ENCODE measurements at regions not wholly inside any gene's neighbourhood (a gene's known extent, or its start where the extent isn't known, plus 50 kb on each side); places are given as distances from the start of the nearest gene placed in this dataset.

DNA sequence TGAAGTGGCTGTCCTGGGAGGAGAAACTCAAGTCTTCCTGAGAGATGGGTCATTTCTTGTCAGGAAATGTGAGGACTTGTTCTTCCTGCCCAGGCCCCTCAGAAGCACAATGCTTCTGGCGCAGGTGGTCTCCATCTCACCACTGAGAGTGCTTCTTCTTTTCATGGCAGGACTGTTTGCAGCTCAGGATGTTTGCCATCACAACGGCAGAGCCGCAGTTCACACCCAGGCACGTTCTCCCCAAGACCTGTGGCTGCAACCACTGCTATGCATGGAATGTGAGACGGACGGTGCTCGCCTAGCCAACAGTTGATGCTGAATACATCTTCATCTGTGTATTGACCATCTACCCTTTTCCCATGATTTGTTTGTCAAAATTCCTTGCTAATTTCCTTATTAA, 216.3 kb downstream of the GADD45G start:
- TF ChIP-seq, protein P1, sequence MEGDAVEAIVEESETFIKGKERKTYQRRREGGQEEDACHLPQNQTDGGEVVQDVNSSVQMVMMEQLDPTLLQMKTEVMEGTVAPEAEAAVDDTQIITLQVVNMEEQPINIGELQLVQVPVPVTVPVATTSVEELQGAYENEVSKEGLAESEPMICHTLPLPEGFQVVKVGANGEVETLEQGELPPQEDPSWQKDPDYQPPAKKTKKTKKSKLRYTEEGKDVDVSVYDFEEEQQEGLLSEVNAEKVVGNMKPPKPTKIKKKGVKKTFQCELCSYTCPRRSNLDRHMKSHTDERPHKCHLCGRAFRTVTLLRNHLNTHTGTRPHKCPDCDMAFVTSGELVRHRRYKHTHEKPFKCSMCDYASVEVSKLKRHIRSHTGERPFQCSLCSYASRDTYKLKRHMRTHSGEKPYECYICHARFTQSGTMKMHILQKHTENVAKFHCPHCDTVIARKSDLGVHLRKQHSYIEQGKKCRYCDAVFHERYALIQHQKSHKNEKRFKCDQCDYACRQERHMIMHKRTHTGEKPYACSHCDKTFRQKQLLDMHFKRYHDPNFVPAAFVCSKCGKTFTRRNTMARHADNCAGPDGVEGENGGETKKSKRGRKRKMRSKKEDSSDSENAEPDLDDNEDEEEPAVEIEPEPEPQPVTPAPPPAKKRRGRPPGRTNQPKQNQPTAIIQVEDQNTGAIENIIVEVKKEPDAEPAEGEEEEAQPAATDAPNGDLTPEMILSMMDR (IDR thresholded peaks at IDR 0.05; ENCODE audit: control extremely low read depth in 1 of 3, insufficient read depth in 1 of 3, low read depth in 1 of 3, low read length in 3 of 3) = no peak
- TF ChIP-seq CHD7 (IDR thresholded peaks at IDR 0.05; ENCODE audit: insufficient replicate concordance, low read length) (no peak), EP300 (IDR thresholded peaks at IDR 0.05; ENCODE audit: borderline replicate concordance in 1 of 2, low read depth in 2 of 2, low read length in 2 of 2) (no peak), POLR2AphosphoS5 (IDR thresholded peaks at IDR 0.05; ENCODE audit: low read depth, low read length) (no peak), CBX5 (IDR thresholded peaks at IDR 0.05; ENCODE audit: low read depth, low read length) (no peak), RAD21 (IDR thresholded peaks at IDR 0.05 in 1 of 2, conservative IDR thresholded peaks at IDR 0.05 in 1 of 2; ENCODE audit: low read depth in 2 of 2, low read length in 2 of 2) (no peak), SIRT6 (IDR thresholded peaks at IDR 0.05; ENCODE audit: low read length) (no peak), SIX5 (IDR thresholded peaks at IDR 0.05; ENCODE audit: low read depth, low read length) (no peak), ASH2L (IDR thresholded peaks at IDR 0.05; ENCODE audit: low read length) (no peak)

Data from H1 (cell line).